Skeletal muscle tissue (tissue), 3 donors: ENCODE measurements at regions not wholly inside any gene's neighbourhood (a gene's known extent, or its start where the extent isn't known, plus 50 kb on each side); places are given as distances from the start of the nearest gene placed in this dataset.
"Not testable (repeated sequence)": the region's sequence is repeated elsewhere in the genome, so short reads cannot be mapped to it uniquely, and the experiment has no call there.

Experiments
- H3K27ac ChIP-seq: one replicate; pipeline ENCODE4 v1.7.0; 2013; ENCODE audit warnings: mild to moderate bottlenecking, low read depth, low read length, inconsistent platforms
- H3K27me3 ChIP-seq, 3 donors: one replicate each; pipeline ENCODE4 v1.7.0; 2013; ENCODE audit warnings: low read length in 3 of 3; ENCODE audit not compliant: control insufficient read depth in 3 of 3, insufficient read depth in 3 of 3
- H3K36me3 ChIP-seq, 3 donors: one replicate each; pipeline ENCODE4 v1.7.0; 2013; ENCODE audit warnings: low read length in 3 of 3; ENCODE audit not compliant: control insufficient read depth in 3 of 3, insufficient read depth in 3 of 3
- H3K4me1 ChIP-seq, 3 donors: one replicate each; pipeline ENCODE4 v1.7.0; 2013; ENCODE audit warnings: low read length in 3 of 3, mild to moderate bottlenecking in 3 of 3; ENCODE audit not compliant: control insufficient read depth in 3 of 3, insufficient read depth in 3 of 3
- H3K4me3 ChIP-seq, 3 donors: one replicate each; pipeline ENCODE4 v1.7.0; 2013; ENCODE audit warnings: low read length in 3 of 3
- H3K9ac ChIP-seq, 3 donors: one replicate each; pipeline ENCODE4 v1.7.0; 2013; ENCODE audit warnings: low read length in 3 of 3, mild to moderate bottlenecking in 3 of 3, moderate library complexity in 2 of 3, low read depth in 1 of 3
- H3K9me3 ChIP-seq, 3 donors: one replicate each; pipeline ENCODE4 v1.7.0; 2013; ENCODE audit warnings: low read length in 3 of 3; ENCODE audit not compliant: control insufficient read depth in 3 of 3
- donor health status: Osteomylitis.

DNA sequence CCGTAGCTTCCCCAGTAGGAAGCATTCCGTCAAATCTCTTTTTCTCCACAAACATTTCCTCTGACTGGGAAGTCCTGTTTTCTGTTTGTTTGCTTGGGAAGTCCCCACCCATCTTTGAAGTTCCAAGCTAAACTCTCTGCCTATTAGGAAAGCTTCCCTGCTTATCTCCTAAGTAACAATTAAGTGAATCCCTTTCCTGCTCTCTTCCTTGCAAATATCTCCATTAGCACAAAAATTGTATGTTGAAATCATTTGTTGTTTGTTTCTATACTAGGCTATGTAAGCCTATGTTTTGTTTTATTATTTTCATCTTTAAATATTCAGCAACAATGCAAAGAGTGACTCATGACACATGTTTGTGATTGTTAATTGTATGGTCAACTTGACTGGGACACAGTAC lies 812.6 kb upstream of the LRATD1 start:
- Histone ChIP-seq H3K27me3 (no peaks in the 10 kb centered on the region), H3K27ac (no peak overlapping the region)

DNA sequence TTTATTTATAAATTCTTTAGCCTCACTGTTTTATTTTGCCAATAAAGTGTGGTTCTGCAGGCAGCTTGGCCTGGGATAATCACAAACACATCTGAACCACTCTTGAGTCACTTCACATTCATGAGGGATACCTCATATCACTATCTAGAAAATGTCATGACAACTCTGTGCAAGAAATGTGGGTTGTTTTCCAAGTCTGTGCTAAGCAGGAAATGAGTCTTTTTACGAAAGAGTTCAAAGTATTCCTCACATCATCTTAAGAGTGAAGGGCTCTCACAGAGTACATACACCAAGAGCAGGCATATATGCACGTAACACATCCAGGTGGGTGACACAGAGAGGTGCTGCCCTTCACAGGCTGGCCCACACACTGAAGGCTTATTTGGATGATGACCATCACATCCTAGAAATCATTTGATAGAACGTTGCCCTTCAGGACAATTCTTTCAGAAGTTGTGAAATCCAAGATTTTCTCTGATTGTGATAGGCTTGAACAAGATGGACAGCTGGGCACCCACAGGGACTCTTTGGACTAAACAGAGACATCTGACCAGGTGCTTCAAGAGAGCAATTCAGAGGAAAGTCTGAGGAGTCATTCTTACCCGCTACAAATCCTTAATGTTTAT lies 811.1 kb upstream of the LRATD1 start:
- H3K27ac ChIP-seq = no peak overlapping the region
- H3K27me3 ChIP-seq = no peaks in the 10 kb centered on the region
- H3K4me1 ChIP-seq = no peaks in the 10 kb centered on the region
- no peaks in the 10 kb centered on the region for H3K36me3 ChIP-seq
- H3K9me3 ChIP-seq = no peaks in the 10 kb centered on the region
- no peak overlapping the region for H3K9ac ChIP-seq
- no peak overlapping the region for H3K4me3 ChIP-seq

More for the DNA sequence above, 812.6 kb upstream of the LRATD1 start:
- Histone ChIP-seq H3K9ac (no peak overlapping the region), H3K4me3 (no peak overlapping the region), H3K9me3 (no peaks in the 10 kb centered on the region), H3K36me3 (no peaks in the 10 kb centered on the region), H3K4me1 (no peaks in the 10 kb centered on the region)

DNA sequence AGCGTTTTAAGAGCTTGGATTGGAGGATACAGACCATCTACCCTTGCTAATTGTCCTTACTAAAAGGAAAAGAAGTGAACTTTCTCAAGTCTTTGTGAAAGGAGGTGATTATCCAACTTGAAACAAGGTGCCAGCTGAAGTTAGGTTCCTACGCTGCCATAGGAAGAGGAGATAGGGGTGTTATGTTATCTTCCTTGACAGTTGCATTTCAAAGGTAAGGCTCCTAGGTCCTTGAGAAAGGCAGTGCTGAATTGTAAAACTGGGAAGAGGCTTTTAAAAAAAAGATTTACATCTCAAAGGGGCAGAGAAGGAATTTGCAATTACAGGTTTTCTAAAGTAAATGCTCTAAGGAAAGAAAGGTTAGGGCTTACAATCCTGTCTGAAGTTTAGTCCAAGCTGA lies 810.2 kb upstream of the LRATD1 start:
- no peaks in the 10 kb centered on the region for H3K27me3 ChIP-seq
- H3K9ac ChIP-seq = no peak overlapping the region
- H3K36me3 ChIP-seq = no peaks in the 10 kb centered on the region
- no peaks in the 10 kb centered on the region for H3K4me1 ChIP-seq
- no peak overlapping the region for H3K27ac ChIP-seq
- no peak overlapping the region for H3K4me3 ChIP-seq
- H3K9me3 ChIP-seq = no peaks in the 10 kb centered on the region

DNA sequence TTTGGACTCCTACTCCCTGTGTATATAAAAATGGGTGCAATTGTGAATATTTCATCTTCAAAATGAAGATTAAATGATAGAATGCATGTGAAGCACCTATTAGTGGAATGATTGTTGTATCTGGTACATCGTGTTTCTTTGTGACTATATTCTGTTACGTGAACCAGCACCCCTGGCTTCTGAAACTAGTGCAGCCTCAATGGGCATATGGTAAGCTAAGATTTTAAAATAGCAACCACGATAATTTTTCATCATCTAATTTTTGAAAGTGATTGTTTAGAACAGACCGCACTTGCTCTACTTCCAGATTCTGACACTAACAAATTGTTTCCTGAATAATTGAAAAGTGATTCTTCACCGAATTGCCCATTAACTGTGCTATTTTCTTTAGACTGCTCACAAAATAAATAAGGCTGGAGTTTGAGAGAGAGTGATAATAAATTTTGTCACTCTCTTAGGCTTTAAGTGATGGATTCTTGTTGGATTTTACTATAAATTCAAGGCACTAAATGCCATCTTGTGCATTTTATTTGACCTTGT lies 806.1 kb upstream of the LRATD1 start:
- no peaks in the 10 kb centered on the region for H3K36me3 ChIP-seq
- no peaks in the 10 kb centered on the region for H3K27me3 ChIP-seq
- H3K27ac ChIP-seq = no peak overlapping the region

DNA sequence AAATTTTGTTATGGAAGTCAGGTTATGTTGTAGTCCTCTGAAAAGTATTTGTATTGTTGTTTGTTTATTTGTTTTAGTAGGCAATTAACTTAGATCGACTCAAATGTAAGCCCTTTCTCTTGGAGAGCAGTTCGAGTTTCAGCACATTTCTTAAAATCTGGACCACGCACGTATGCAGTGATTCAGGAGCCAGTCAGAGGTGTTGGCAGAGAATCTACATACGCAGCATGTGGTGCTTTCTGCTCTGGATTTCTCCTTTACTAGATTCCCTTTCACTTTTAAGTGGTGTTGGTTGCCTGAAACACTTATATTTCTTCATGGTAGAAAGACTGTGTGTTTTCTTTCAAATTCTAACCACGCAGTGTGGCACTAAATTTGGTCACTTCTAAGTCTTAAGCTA lies 773.9 kb upstream of the LRATD1 start:
- H3K27me3 ChIP-seq = no peaks in the 10 kb centered on the region
- no peak overlapping the region for H3K27ac ChIP-seq
- no peaks in the 10 kb centered on the region for H3K36me3 ChIP-seq
- H3K4me3 ChIP-seq = no peak overlapping the region
- no peaks in the 10 kb centered on the region for H3K9me3 ChIP-seq
- H3K9ac ChIP-seq = no peak overlapping the region
- no peaks in the 10 kb centered on the region for H3K4me1 ChIP-seq

More for the DNA sequence above, 806.1 kb upstream of the LRATD1 start:
- no peaks in the 10 kb centered on the region for H3K9me3 ChIP-seq
- H3K4me3 ChIP-seq = no peak overlapping the region
- H3K4me1 ChIP-seq = no peaks in the 10 kb centered on the region
- H3K9ac ChIP-seq = no peak overlapping the region

DNA sequence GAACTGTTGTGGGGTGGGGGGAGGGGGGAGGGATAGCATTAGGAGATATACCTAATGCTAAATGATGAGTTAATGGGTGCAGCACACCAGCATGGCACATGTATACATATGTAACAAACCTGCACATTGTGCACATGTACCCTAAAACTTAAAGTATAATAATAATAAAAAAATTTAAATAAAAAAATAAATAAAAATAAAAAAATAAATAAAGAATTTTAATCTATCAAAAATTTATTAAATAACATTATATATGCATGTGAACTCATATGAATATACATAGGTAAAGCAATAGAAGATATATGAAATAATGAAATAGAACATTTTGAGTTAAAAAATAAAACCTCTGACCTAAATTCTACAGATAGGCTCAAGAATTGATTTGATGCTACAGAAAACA lies 764.2 kb upstream of the LRATD1 start:
- not testable (repeated sequence) for H3K9ac ChIP-seq, H3K36me3 ChIP-seq, H3K4me1 ChIP-seq, H3K4me3 ChIP-seq, H3K9me3 ChIP-seq, H3K27me3 ChIP-seq, H3K27ac ChIP-seq

DNA sequence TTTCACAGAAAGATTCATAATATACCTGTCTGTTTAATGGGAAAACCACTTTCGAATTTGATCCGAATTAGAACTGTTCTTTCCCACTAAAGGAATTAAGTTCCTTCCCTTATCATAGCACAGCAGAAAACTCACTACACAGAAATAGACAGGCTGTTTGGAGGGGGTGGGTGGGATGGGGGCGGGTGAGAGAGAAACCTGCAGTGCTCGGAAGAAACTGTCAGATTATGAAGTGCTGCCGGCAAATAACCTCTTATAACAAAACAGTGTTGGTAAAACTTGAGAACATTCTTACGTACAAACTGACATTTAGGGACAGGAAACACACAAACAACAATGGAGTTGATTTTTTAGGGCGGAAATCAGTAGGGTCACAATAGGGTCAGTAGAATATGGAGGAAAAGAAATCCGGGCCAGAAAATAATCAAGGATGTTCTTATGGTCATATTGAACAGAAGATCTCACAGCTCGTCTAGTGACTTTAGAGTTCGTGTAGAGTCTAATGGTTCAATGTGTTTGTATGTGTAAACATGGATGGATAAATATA lies 756.0 kb upstream of the LRATD1 start:
- no peaks in the 10 kb centered on the region for H3K27me3 ChIP-seq
- no peak overlapping the region for H3K9ac ChIP-seq
- H3K9me3 ChIP-seq = no peaks in the 10 kb centered on the region
- no peaks in the 10 kb centered on the region for H3K36me3 ChIP-seq
- H3K4me3 ChIP-seq = no peak overlapping the region
- no peaks in the 10 kb centered on the region for H3K4me1 ChIP-seq
- H3K27ac ChIP-seq = no peak overlapping the region

DNA sequence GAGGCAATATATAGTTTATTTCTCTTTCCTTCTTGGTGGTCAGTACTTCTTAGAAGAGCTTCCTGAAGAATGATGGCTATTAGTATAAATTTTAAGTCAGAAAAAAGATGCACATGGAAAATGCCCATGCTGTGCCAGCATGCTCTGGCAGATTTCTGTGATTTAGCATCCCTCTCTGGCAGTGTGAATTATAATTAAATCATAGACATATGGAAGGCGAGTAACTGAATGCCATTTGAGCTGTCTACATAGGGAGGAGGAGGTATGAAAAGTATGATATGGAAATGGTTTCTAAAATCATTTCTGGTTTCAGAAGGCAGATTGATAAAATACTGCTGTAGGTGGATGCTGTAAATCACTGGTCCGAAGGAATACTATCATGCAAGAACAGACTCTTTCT lies 754.9 kb upstream of the LRATD1 start:
- H3K4me1 ChIP-seq = no peaks in the 10 kb centered on the region
- no peak overlapping the region for H3K27ac ChIP-seq
- no peaks in the 10 kb centered on the region for H3K27me3 ChIP-seq

DNA sequence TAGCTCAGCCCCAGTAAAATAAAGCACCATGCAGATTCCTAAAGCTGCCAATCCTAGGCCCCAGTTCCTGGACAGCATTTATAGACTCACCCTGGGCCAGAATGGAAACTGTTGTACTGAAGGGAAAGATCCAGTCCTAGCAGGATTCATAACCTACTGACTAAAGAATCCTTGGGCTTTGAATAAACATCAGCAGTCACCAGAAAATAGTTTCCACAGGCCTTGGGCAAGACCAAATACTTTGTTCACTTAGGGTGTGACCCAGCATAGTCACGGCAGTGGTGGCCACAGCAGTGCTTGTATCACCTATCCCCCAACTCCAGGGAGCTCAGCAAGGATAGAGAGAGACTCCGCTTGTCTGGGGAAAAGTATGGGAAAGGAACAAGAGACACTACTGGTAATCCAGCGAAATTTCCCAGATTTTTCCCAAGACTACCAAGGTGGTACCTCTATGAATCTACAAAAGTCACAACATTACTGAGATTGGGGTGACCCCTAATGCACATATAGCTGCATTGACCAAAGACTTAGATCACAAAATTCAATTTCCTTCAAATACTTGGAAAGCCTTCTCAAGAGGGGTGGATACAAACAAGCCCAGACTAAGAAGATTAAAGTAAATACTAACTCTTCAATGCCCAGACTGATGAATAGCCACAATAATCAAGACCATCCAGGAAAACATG lies 748.1 kb upstream of the LRATD1 start:
- Histone ChIP-seq H3K27me3 (no peaks in the 10 kb centered on the region), H3K4me1 (no peaks in the 10 kb centered on the region), H3K9ac (no peak overlapping the region)

More for the DNA sequence above, 754.9 kb upstream of the LRATD1 start:
- H3K4me3 ChIP-seq = no peak overlapping the region
- no peak overlapping the region for H3K9ac ChIP-seq
- no peaks in the 10 kb centered on the region for H3K36me3 ChIP-seq
- no peaks in the 10 kb centered on the region for H3K9me3 ChIP-seq

DNA sequence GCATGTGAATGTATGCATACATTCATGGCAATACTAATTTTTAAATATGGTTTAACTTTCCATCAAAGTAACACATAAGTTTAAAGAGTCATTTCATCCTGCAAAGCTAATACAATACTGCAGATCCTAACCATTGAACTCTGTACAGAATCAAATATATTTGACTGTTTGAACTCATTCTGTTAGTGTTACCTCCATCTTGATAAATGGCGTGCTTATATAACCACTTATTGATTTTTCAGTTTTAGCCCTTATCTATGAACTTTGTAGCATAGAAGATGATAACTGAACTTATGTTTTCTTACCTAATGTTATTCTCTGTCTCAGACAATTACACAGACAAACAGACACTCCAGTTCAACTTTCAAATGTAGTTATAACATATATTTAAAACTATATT lies 731.0 kb upstream of the LRATD1 start:
- H3K4me3 ChIP-seq = no peak overlapping the region
- H3K27me3 ChIP-seq = no peaks in the 10 kb centered on the region
- no peaks in the 10 kb centered on the region for H3K36me3 ChIP-seq
- no peak overlapping the region for H3K9ac ChIP-seq
- no peak overlapping the region for H3K27ac ChIP-seq
- no peaks in the 10 kb centered on the region for H3K9me3 ChIP-seq
- no peaks in the 10 kb centered on the region for H3K4me1 ChIP-seq

More for the DNA sequence above, 748.1 kb upstream of the LRATD1 start:
- Histone ChIP-seq H3K4me3 (no peak overlapping the region), H3K27ac (no peak overlapping the region), H3K9me3 (no peaks in the 10 kb centered on the region), H3K36me3 (no peaks in the 10 kb centered on the region)
